Activated CD4-positive, alpha-beta T cell treated with anti-CD3 and anti-CD28 coated beads, Interleukin-2, amount 50 U/mL, for 48 hours (primary cell): ENCODE measurements at regions not wholly inside any gene's neighbourhood (a gene's known extent, or its start where the extent isn't known, plus 50 kb on each side); places are given as distances from the start of the nearest gene placed in this dataset.
"Not testable (repeated sequence)": the region's sequence is repeated elsewhere in the genome, so short reads cannot be mapped to it uniquely, and the experiment has no call there.

Experiments
- DNase-seq, 2 experiments: peaks; one replicate each; pipeline ENCODE4 v3.0.0-alpha.2; 2020

GRCh38 chr9:135173066-135173465, 85.6 kb downstream of the OLFM1 start:
- DNase-seq, result no peak

- no peak for DNase-seq
Observed at GRCh38 chr9:135174248-135174647, 86.8 kb downstream of the OLFM1 start.

- DNase-seq, result no peak
Observed at GRCh38 chr9:135174981-135175380, 87.5 kb downstream of the OLFM1 start.

GRCh38 chr9:135176284-135176683, 88.8 kb downstream of the OLFM1 start:
- DNase-seq, result no peak

- DNase-seq, result not testable (repeated sequence)
Observed at GRCh38 chr9:135177562-135177961, 90.1 kb downstream of the OLFM1 start.

- no peak for DNase-seq
Observed at GRCh38 chr9:135178498-135178897, 91.0 kb downstream of the OLFM1 start.

- no peak for DNase-seq
Observed at GRCh38 chr9:135179041-135179440, 91.6 kb downstream of the OLFM1 start.

- no peak for DNase-seq
Observed at GRCh38 chr9:135179976-135180375, 92.5 kb downstream of the OLFM1 start.

- DNase-seq, result no peak
Observed at GRCh38 chr9:135180586-135180985, 93.1 kb downstream of the OLFM1 start.

GRCh38 chr9:135181336-135181735, 93.9 kb downstream of the OLFM1 start:
- DNase-seq, result no peak

GRCh38 chr9:135181841-135182240, 94.4 kb downstream of the OLFM1 start:
- not testable (repeated sequence) for DNase-seq

- DNase-seq, result no peak
Observed at GRCh38 chr9:135183069-135183468, 95.6 kb downstream of the OLFM1 start.

- DNase-seq, result no peak
Observed at GRCh38 chr9:135183528-135184180, 96.2 kb downstream of the OLFM1 start.

GRCh38 chr9:135184181-135185053, 96.9 kb downstream of the OLFM1 start:
- DNase-seq, result no peak

GRCh38 chr9:135185060-135185459, 97.6 kb downstream of the OLFM1 start:
- no peak for DNase-seq

GRCh38 chr9:135186248-135187164, 99.0 kb downstream of the OLFM1 start:
- DNase-seq, result no peak

- no peak for DNase-seq
Observed at GRCh38 chr9:135187365-135187764, 99.9 kb downstream of the OLFM1 start.

GRCh38 chr9:135188681-135189151, 101.2 kb downstream of the OLFM1 start:
- no peak for DNase-seq

GRCh38 chr9:135189497-135189896, 102.0 kb downstream of the OLFM1 start:
- no peak for DNase-seq

- DNase-seq, result no peak
Observed at GRCh38 chr9:135190789-135191577, 103.5 kb downstream of the OLFM1 start.

- DNase-seq, result no peak
Observed at GRCh38 chr9:135192686-135193085, 105.2 kb downstream of the OLFM1 start.

- DNase-seq, result not testable (repeated sequence)
Observed at GRCh38 chr9:135195975-135196374, 108.5 kb downstream of the OLFM1 start.
